ENCODE measurements at regions not wholly inside any gene's neighbourhood (a gene's known extent, or its start where the extent isn't known, plus 50 kb on each side); places are given as distances from the start of the nearest gene placed in this dataset.

DNA sequence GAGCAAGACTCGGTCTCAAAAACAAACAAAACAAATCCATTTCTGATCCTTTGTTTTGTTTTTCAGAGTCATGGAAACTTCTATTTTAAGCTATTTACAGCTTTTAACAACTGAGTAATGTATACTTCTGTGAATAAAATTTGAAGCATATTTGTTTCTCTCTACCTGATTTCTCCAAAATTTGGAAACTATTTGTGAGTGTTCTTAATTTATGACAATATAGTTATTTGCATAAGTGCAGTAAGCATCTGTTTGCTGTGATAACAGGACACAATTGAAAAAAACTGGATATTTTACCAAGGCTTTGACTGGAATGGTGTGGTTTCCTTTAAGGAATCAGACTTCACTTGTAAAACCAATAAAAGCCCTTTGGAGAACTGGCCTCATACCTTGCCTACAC, 53.3 kb upstream of the GULP1 start:
- Histone ChIP-seq H2BK15ac (ENCODE audit: low read length) (no peak overlapping the region), H4K20me1 (replicated peaks in 1 of 2; ENCODE audit: control insufficient read depth in 1 of 2, insufficient read depth in 2 of 2, low read length in 2 of 2) (no peaks in the 10 kb centered on the region), H3K9me3 (ENCODE audit: insufficient read depth in 2 of 2, low read depth in 1 of 2, low read length in 1 of 2) (peaks cover 7 to 10% of the 10 kb centered on the region in 2 experiments), H3K56ac (replicated peaks; ENCODE audit: insufficient read length, low read depth, low read length) (no peak overlapping the region), H3K36me3 (ENCODE audit: control insufficient read depth in 2 of 4, insufficient read depth in 4 of 4, low read length in 3 of 4) (no peaks in the 10 kb centered on the region; a peak in 2 of 8 replicates), H3K23ac (ENCODE audit: insufficient read length) (no peak overlapping the region), H3K27ac (ENCODE audit: low read depth, low read length) (no peak overlapping the region), H3K4me2 (ENCODE audit: insufficient read depth in 1 of 2, low read depth in 2 of 2, low read length in 2 of 2) (no peak overlapping the region), H2BK12ac (ENCODE audit: low read depth, low read length) (no peak overlapping the region), H3K9ac (replicated peaks in 1 of 4; ENCODE audit: extremely low read depth in 1 of 4, low read depth in 3 of 4, low read length in 3 of 4) (no peak overlapping the region), H3K4me1 (replicated peaks in 1 of 4; ENCODE audit: control insufficient read depth in 3 of 4, insufficient read depth in 4 of 4, low read length in 3 of 4) (no peaks in the 10 kb centered on the region), H3K4me3 (ENCODE audit: extremely low read depth in 1 of 4, insufficient read depth in 2 of 4, low read depth in 3 of 4, low read length in 4 of 4) (no peak overlapping the region), H4K8ac (ENCODE audit: extremely low read depth, insufficient read depth, low read length) (no peak overlapping the region), H3K27me3 (replicated peaks in 1 of 4; ENCODE audit: control insufficient read depth in 3 of 4, extremely low read depth in 1 of 4, insufficient read depth in 3 of 4, low read length in 3 of 4) (no peaks in the 10 kb centered on the region), H2AFZ (ENCODE audit: low read length) (no peak overlapping the region), H2BK120ac (replicated peaks; ENCODE audit: low read depth, low read length) (no peak overlapping the region), H2BK5ac (ENCODE audit: low read depth, low read length) (no peak overlapping the region), H2BK20ac (ENCODE audit: low read length) (no peak overlapping the region), H3K18ac (ENCODE audit: extremely low read depth, low read length) (no peak overlapping the region), H3K14ac (ENCODE audit: insufficient read length) (no peak overlapping the region), H3K79me1 (ENCODE audit: low read depth, low read length) (no peaks in the 10 kb centered on the region), H2AK5ac (ENCODE audit: low read depth, low read length) (no peak overlapping the region), H3K79me2 (ENCODE audit: control insufficient read depth in 1 of 2, insufficient read depth in 2 of 2, low read length in 2 of 2) (no peaks in the 10 kb centered on the region), H3K23me2 (ENCODE audit: low read depth, low read length) (no peaks in the 10 kb centered on the region), H3K4ac (replicated peaks; ENCODE audit: insufficient read length, low read depth, low read length) (no peak overlapping the region), H4K5ac (ENCODE audit: insufficient read length, low read depth, low read length) (no peak overlapping the region), H4K91ac (replicated peaks; ENCODE audit: insufficient read length, low read length) (no peak overlapping the region)
- CTCF ChIA-PET (ENCODE audit: partially characterized antibody), result no interaction called here
- DNase-seq (ENCODE audit: low read depth in 1 of 2, low spot score in 2 of 2) (no peak), FAIRE-seq (no peak)
- POLR2A ChIA-PET (ENCODE audit: partially characterized antibody), result no interaction called here
- TF ChIP-seq SIRT6 (IDR thresholded peaks at IDR 0.05; ENCODE audit: low read length), result no peak
- TF ChIP-seq BACH1 (IDR thresholded peaks at IDR 0.05; ENCODE audit: low read length), result no peak
- TF ChIP-seq NRF1 (IDR thresholded peaks at IDR 0.05; ENCODE audit: low read depth, low read length), result no peak
- no peak for TF ChIP-seq CTBP2 (IDR thresholded peaks at IDR 0.05; ENCODE audit: borderline replicate concordance, insufficient read depth, insufficient read length, low read length)
- TF ChIP-seq POLR2A (IDR thresholded peaks at IDR 0.05; ENCODE audit: control extremely low read depth in 1 of 2, low read depth in 2 of 2, low read length in 2 of 2), result no peak
- TF ChIP-seq SP1 (IDR thresholded peaks at IDR 0.05; ENCODE audit: low read depth, low read length), result no peak
- no peak for TF ChIP-seq RAD21 (IDR thresholded peaks at IDR 0.05 in 1 of 2, conservative IDR thresholded peaks at IDR 0.05 in 1 of 2; ENCODE audit: low read depth in 2 of 2, low read length in 2 of 2)
- TF ChIP-seq HDAC6 (IDR thresholded peaks at IDR 0.05; ENCODE audit: low read depth, low read length), result no peak
- no peak for TF ChIP-seq SP2 (IDR thresholded peaks at IDR 0.05; ENCODE audit: low read length)
- TF ChIP-seq SAP30 (IDR thresholded peaks at IDR 0.05; ENCODE audit: insufficient read depth, insufficient replicate concordance, low read length), result no peak
- no peak for TF ChIP-seq EGR1 (IDR thresholded peaks at IDR 0.05; ENCODE audit: borderline replicate concordance, low read depth, low read length)
- no peak for TF ChIP-seq KDM4A (IDR thresholded peaks at IDR 0.05; ENCODE audit: low read depth, low read length, severe bottlenecking)
- 79% methylated on average over 1 of the region's 1 CpG; no CpG with 5 or more reads in 1 of the 2 experiments for WGBS, 2 experiments (ENCODE audit: extremely low coverage in 1 of 2, insufficient coverage in 1 of 2, insufficient read length in 1 of 2, insufficient replicate concordance in 2 of 2, low coverage in 1 of 2, low lambda C conversion rate in 2 of 2, missing lambda C conversion rate in 1 of 2)

All from H1 (cell line).